Ramos (cell line): ENCODE measurements at regions not wholly inside any gene's neighbourhood (a gene's known extent, or its start where the extent isn't known, plus 50 kb on each side); places are given as distances from the start of the nearest gene placed in this dataset.
"Not testable (repeated sequence)": the region's sequence is repeated elsewhere in the genome, so short reads cannot be mapped to it uniquely, and the experiment has no call there.

Experiments
- in situ Hi-C: fragments of 300-500 bp; cut with MboI; formaldehyde crosslinking; loops from one replicate; pipeline ENCODE4 v1.14.3; 2022; ENCODE audit warnings: low sequenced_read_pairs; ENCODE audit not compliant: unreplicated experiment

DNA sequence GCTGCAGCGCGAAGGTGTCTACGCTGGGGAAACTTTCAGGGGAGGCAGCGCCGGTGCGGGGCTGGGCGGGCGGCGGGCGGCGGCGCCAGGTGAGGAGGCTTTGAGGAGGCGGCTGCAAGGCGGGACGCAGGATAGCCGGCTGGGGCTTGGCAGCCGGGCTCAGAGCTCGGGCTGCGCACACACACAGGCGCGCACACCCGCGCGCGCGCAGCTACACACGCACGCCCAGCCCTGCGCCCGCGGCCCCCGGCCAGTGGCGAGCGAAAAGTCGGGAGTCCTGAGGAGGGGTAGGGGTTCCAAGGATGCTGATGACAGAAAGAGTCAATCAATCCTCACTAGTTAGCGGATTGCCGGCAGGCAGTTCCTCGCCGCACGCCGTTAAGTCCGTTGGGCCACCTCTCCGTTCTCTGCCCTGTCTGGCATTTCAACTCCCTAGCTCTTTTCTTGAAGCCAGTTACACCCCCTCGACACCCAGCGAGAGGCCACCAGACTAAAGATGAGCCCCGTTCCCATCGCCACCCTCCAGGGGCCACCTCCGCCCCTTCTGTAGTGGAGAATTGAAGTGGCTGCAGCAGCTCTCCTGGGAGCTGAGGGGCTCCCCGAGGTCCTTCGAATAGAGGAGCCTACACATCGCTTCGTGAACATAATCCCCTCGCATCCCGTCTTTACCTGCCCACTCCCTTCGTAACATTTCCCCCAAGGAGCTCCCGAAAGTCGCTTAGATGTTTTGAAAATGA, 1640.3 kb upstream of the C9orf72 start, which contains the start of gene LINGO2:
Gene LINGO2 (minus strand): TSS at position 185 of the 737 bp plus-strand sequence.
- in situ Hi-C loops = no loop called here

- in situ Hi-C loops = no loop called here
Measured at GRCh38 chr9:29214154-29214689, 1640.9 kb upstream of the C9orf72 start.

GRCh38 chr9:29214690-29215253, 1641.5 kb upstream of the C9orf72 start:
- in situ Hi-C loops = no loop called here

GRCh38 chr9:29217966-29218365, 1644.7 kb upstream of the C9orf72 start:
- in situ Hi-C loops = no loop called here

GRCh38 chr9:29220596-29221251, 1647.4 kb upstream of the C9orf72 start:
- in situ Hi-C loops = no loop called here

GRCh38 chr9:29228558-29228957, 1655.3 kb upstream of the C9orf72 start:
- in situ Hi-C loops = no loop called here

GRCh38 chr9:29230931-29231330, 1657.7 kb upstream of the C9orf72 start:
- in situ Hi-C loops = no loop called here

DNA sequence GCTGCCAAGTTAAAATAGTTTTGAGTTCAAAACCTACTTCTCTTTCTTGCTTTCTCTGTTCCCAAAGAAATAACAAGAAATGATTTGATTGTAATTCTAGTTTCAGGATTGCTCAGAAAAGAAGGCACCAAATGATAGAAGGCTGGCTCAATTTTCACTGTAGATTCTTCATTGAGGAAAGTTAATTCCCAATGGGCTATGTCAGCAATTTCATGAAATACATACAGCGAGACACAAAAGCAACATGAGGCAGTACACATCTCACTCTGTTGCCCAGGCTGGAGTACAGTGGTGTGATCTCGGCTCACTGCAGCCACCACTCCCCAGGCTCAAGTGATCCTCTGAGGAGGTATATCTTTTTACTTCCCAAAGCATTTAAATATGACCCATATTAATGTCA, 1659.9 kb upstream of the C9orf72 start:
- in situ Hi-C loops = no loop called here

- in situ Hi-C loops = no loop called here
Measured at GRCh38 chr9:29241320-29241719, 1668.0 kb upstream of the C9orf72 start.

- in situ Hi-C loops = no loop called here
Measured at GRCh38 chr9:29245351-29245750, 1672.1 kb upstream of the C9orf72 start.

- in situ Hi-C loops = not testable (repeated sequence)
Measured at GRCh38 chr9:29270400-29270799, 1697.1 kb upstream of the C9orf72 start.

- in situ Hi-C loops = no loop called here
Measured at GRCh38 chr9:29282121-29282520, 1708.8 kb upstream of the C9orf72 start.

DNA sequence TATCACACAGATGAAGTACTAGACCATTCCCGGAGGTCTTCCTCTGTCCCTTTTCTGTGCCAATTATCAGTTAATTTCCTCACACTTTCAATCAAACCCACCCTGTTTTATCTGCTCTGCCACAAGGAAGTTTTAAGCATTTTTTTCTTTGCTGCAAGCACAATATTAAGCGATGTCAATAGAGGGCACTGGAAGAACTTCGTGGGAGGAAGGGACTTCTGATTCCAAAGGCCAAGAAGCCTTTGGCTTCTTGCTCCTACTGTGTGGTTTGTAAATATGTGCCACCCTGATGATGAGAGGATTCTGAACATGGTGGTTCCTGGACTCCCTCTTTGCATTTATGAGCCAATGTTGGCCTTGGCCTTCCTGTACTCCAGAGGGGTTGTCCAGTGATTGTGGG, 1712.5 kb upstream of the C9orf72 start:
- in situ Hi-C loops = no loop called here

- in situ Hi-C loops = no loop called here
Measured at GRCh38 chr9:29289365-29289764, 1716.1 kb upstream of the C9orf72 start.

DNA sequence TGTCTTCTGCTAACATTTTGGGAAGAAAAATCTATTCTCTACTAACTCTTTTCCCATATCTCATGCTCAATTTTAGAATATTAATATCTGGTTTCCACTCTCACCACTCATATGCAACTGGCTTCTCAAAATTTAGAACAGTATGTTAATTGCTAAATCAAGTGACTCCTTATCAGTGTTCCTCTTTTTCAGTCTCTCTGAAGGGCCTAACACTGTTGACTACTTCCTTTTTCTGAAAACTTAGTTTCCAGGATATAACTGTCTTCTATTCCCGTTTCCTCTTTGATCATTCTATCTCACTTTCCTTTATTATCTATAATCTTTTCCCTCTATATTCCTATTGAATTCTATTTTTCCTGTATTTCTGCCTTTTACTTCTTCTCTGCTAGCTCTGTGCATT, 1717.2 kb upstream of the C9orf72 start:
- in situ Hi-C loops = no loop called here

DNA sequence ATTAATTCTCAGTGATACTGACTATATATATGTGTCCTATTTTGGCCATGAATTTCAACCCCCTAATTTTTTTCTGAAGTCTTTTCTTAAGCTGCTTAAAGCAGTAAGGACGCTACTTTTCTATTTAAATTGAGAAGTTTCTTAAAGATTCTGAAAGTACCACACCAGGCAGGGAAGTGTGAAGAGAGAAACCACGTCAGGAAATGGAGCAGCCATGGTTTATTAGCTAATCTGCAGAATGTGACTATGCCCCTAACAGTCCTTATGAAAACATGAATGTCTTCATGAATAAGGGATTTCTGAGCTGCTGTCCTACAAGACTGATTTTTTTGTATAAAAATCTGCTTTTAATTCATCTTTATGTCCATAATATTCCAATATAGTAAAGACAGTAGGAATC, 1724.3 kb upstream of the C9orf72 start:
- in situ Hi-C loops = no loop called here

DNA sequence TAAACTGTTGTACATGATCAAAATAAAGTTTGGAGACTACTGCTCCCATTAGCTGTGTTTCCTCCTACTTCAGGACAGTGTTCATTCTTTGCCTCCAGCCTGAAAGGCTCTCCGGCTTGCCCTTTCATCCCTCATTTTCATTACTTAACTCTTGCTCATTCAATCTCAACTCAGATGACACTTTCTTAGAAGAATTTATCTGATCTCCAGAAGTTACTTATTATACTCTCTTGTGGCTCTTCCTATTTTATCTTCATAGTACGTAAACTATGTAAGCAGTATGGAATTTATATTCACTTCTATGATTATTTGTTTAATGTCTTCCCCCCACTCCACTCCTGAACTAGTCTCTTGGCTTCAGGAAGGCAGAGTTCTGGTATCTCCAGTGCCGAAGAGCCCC, 1737.9 kb upstream of the C9orf72 start:
- in situ Hi-C loops = no loop called here

DNA sequence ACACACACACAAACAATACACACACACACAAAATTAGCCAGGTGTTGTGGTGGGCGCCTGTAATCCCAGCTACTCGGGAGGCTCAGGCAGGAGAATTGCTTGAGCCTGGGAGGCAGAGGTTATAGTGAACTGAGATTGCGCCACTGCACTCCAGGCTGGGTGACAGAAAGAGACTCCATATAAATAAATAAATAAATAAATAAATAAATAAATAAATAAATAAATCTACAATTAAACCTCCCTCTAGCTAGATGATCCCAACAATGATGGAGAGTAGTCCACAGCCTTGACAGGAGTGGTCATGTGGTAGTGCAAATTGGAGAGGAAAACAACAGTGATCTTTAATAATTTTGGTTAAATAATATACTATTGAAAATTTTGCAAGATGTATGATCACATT, 1739.0 kb upstream of the C9orf72 start:
- in situ Hi-C loops = no loop called here

DNA sequence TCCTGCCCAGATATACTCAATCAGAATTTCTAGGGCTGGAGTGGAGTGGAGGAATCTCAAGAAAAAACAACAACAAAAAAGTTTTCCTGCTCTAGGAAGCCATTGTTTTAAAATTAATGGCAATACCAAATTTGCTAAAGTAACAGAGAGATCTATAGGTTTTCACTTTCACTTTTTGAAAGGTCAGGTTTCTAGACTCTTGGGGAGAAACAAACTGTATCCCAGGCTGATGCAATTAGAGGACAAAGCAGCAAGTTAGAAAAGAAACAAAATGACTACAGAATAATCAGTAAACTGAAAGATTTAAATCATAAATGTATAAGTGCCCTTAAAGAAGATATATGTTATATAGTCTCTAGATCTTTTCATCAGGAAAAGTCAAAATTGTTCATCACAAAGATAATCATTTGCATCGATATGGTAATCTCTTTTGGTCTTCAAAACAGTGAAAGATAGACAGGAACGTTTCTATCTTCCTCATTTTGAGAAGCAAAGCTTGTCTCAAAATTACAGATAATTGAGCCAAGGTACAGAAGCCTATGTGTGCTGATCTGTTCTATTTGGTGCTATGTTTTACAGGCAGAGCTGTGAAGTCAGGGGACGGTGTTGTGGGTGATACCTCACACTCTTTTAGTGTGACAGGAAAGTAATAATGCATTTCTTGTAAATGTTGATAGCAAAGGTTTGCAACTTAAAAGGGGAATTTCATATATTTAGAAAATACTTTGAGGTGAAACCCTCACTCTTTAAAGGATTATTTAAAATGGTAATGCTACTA, 1746.6 kb upstream of the C9orf72 start:
- in situ Hi-C loops = no loop called here

DNA sequence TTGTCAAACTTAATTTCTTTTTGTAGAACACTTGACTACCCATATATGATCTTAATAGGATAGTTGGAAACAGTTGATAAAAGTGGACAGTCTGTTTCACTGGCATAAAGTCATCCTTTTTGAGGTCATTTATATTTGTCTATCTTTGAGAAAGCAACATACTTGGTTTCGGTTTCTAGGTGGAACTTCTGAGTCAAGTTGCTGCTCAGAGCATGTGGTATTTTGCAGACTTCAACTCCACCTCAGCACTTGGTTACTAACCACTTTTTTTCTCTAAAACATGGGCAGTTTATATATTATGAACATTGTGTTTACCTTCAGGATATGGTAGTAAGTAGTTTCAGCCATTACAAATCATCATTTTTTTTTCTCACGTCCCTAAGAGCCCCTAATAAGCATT, 1749.0 kb upstream of the C9orf72 start:
- in situ Hi-C loops = no loop called here

GRCh38 chr9:29325894-29326293, 1752.6 kb upstream of the C9orf72 start:
- in situ Hi-C loops = no loop called here
